ENCODE measurements at regions not wholly inside any gene's neighbourhood (a gene's known extent, or its start where the extent isn't known, plus 50 kb on each side); places are given as distances from the start of the nearest gene placed in this dataset.
"Not testable (repeated sequence)": the region's sequence is repeated elsewhere in the genome, so short reads cannot be mapped to it uniquely, and the experiment has no call there.

DNA sequence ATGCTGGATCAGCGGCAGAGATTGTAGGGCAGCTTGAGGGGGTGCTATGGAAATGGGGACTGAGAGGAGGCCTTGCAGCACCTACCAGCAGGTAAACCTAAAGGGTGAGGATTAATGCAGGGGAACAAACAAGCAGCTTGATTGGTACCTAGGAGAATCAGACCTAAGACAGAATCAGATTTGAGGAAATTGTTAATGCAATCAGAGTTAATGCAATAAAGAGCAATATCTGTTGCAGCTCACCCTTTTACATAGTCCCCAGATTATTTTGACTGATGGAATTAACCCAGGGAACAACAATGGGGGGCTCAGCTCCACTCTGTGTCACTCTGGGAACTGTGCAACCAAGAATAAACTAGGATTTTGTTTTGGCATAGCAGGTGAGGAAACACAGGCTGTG lies 64.5 kb downstream of the ZC3H11B start:
- TF ChIP-seq, protein P1, sequence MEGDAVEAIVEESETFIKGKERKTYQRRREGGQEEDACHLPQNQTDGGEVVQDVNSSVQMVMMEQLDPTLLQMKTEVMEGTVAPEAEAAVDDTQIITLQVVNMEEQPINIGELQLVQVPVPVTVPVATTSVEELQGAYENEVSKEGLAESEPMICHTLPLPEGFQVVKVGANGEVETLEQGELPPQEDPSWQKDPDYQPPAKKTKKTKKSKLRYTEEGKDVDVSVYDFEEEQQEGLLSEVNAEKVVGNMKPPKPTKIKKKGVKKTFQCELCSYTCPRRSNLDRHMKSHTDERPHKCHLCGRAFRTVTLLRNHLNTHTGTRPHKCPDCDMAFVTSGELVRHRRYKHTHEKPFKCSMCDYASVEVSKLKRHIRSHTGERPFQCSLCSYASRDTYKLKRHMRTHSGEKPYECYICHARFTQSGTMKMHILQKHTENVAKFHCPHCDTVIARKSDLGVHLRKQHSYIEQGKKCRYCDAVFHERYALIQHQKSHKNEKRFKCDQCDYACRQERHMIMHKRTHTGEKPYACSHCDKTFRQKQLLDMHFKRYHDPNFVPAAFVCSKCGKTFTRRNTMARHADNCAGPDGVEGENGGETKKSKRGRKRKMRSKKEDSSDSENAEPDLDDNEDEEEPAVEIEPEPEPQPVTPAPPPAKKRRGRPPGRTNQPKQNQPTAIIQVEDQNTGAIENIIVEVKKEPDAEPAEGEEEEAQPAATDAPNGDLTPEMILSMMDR (conservative IDR thresholded peaks at IDR 0.05; ENCODE audit: low read depth, low read length): no peak
- H3K4me3 ChIP-seq (ENCODE audit: low read depth, low read length): no peak overlapping the region
- DNase-seq (ENCODE audit: low read depth): no peak

- DNase-seq (ENCODE audit: low read depth); H3K4me3 ChIP-seq (ENCODE audit: low read depth, low read length): not testable (repeated sequence)
Measured at GRCh38 chr1:219545756-219546155, 67.1 kb downstream of the ZC3H11B start.

- TF ChIP-seq, protein P1 (conservative IDR thresholded peaks at IDR 0.05; ENCODE audit: low read depth, low read length): peak; percentile 40
- no peak overlapping the region for H3K4me3 ChIP-seq (ENCODE audit: low read depth, low read length)
- DNase-seq (ENCODE audit: low read depth): no peak
Measured at GRCh38 chr1:219544163-219544846, 68.6 kb downstream of the ZC3H11B start.

DNA sequence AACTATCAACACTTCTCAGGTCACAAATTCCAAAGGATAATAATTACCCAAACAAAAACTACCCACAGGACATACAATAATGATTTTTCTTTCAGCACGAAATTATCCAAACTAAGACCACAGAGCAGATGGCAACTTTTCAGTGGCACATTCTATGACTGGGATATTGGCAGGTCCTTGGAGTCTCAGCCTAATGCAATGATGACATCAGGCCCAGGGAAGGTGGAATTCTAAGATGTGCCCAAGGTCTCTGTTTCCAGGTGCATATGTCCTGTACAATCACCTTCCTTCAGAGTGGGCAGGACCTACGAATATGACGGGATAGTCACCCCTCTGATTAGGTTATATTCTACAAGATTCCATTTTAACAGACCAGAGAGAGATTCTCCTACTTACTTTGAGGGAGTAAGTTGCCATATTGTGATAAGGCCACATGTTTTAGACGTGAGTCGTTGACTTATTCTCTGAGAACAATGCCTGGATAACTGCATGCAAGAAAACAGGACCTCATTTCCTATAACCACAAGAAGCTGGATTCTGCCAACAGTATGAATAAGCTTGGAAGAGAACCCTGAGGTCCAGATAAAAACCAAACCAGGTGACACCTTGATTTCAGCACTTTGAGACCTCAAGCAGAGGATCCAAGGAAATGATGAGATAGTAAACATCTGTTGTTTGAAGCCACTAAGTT lies 69.9 kb downstream of the ZC3H11B start:
- TF ChIP-seq, protein P1 (conservative IDR thresholded peaks at IDR 0.05; ENCODE audit: low read depth, low read length): no peak
- peak; percentile 63 for DNase-seq (ENCODE audit: low read depth)
- H3K4me3 ChIP-seq (ENCODE audit: low read depth, low read length): no peak overlapping the region

GRCh38 chr1:219541946-219542345 lies 71.0 kb downstream of the ZC3H11B start:
- DNase-seq (ENCODE audit: low read depth): no peak
- TF ChIP-seq, protein P1 (conservative IDR thresholded peaks at IDR 0.05; ENCODE audit: low read depth, low read length): no peak
- no peak overlapping the region for H3K4me3 ChIP-seq (ENCODE audit: low read depth, low read length)

DNA sequence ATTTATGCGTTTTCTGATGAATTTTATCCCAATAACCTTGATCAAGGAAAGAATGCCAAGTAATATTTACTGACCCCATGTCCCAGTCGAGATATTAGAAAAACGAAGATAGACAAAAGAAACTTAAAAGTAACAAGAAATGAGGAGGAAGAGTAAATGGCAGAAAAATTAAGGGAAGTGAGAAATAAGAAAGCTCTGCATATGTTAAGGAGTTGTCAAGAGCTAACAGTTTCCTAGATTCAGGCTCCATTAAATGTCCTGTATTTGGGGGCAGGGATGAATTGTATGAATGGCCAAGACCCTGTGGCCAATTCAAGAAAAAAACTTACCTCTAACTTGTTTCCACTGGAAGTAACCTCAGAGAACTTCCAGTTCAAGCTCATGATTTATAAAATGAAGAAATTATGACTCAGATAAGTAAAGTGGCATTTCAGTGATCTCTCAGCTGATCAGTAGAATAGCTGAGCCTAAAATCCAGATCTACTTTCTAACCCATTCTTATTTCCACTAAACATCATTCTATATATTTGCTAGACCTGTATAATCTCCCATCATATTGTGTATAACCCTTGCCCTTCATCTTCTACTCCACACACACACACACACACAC lies 73.2 kb downstream of the ZC3H11B start:
- no peak overlapping the region for H3K4me3 ChIP-seq (ENCODE audit: low read depth, low read length)
- TF ChIP-seq, protein P1 (conservative IDR thresholded peaks at IDR 0.05; ENCODE audit: low read depth, low read length): no peak
- no peak for DNase-seq (ENCODE audit: low read depth)

GRCh38 chr1:219538886-219539285 lies 74.0 kb downstream of the ZC3H11B start:
- DNase-seq (ENCODE audit: low read depth): no peak
- TF ChIP-seq, protein P1 (conservative IDR thresholded peaks at IDR 0.05; ENCODE audit: low read depth, low read length): no peak
- H3K4me3 ChIP-seq (ENCODE audit: low read depth, low read length): no peak overlapping the region

All from choroid plexus epithelial cell (primary cell).